ENCODE measurements at regions not wholly inside any gene's neighbourhood (a gene's known extent, or its start where the extent isn't known, plus 50 kb on each side); places are given as distances from the start of the nearest gene placed in this dataset.

DNA sequence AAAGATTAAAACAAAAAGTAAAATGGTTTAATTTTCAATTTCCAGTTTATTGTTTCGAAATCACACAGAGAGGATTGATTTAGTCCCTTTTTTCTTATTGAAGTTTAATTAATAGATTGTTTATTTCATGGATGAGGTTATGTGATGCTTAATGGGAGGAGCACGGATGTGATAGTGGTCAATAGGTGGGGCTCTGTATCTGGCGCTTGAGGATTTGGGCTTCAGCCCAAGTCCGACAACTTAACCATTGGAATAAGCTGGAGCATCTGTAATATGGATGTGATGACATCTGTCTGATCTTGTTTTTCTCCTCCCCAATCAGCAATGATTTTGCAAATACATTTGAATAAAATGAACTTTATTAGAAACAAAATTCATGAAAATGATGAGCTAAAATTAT is 169.2 kb downstream of the LYPLAL1 start:
- DNase-seq: no peak
- no peak overlapping the region for H3K4me3 ChIP-seq
- no peaks in the 10 kb centered on the region for H3K27me3 ChIP-seq
- H3K4me1 ChIP-seq (ENCODE audit: insufficient read depth): peaks cover under 1% of the 10 kb centered on the region
- H3K27ac ChIP-seq: no peak overlapping the region
- TF ChIP-seq, protein P1, sequence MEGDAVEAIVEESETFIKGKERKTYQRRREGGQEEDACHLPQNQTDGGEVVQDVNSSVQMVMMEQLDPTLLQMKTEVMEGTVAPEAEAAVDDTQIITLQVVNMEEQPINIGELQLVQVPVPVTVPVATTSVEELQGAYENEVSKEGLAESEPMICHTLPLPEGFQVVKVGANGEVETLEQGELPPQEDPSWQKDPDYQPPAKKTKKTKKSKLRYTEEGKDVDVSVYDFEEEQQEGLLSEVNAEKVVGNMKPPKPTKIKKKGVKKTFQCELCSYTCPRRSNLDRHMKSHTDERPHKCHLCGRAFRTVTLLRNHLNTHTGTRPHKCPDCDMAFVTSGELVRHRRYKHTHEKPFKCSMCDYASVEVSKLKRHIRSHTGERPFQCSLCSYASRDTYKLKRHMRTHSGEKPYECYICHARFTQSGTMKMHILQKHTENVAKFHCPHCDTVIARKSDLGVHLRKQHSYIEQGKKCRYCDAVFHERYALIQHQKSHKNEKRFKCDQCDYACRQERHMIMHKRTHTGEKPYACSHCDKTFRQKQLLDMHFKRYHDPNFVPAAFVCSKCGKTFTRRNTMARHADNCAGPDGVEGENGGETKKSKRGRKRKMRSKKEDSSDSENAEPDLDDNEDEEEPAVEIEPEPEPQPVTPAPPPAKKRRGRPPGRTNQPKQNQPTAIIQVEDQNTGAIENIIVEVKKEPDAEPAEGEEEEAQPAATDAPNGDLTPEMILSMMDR (IDR thresholded peaks at IDR 0.05): no peak
- no peak for TF ChIP-seq EP300 (IDR thresholded peaks at IDR 0.05)
- no peak for TF ChIP-seq POLR2A (IDR thresholded peaks at IDR 0.05)
- intact Hi-C loops (cut with DNase I): no loop called here
- 93 to 96% (median 93%) methylated on average over 4 of the region's 4 CpGs for WGBS, 3 donors
- H3K9me3 ChIP-seq: no peaks in the 10 kb centered on the region
- no peaks in the 10 kb centered on the region for H3K36me3 ChIP-seq

- intact Hi-C loops (cut with DNase I): no loop called here
- TF ChIP-seq EP300 (IDR thresholded peaks at IDR 0.05) (no peak), POLR2A (IDR thresholded peaks at IDR 0.05) (no peak)
- TF ChIP-seq, protein P1 (IDR thresholded peaks at IDR 0.05): no peak
- DNase-seq: no peak
- H3K36me3 ChIP-seq: no peaks in the 10 kb centered on the region
- H3K27ac ChIP-seq: no peak overlapping the region
- no peaks in the 10 kb centered on the region for H3K4me1 ChIP-seq (ENCODE audit: insufficient read depth)
- no peak overlapping the region for H3K4me3 ChIP-seq
- no peaks in the 10 kb centered on the region for H3K9me3 ChIP-seq
- H3K27me3 ChIP-seq: no peaks in the 10 kb centered on the region
- 80 to 85% (median 84%) methylated on average over 1 of the region's 1 CpG for WGBS, 3 donors
Observed at GRCh38 chr1:219340796-219341195, 167.1 kb downstream of the LYPLAL1 start.

GRCh38 chr1:219339466-219339865 is 165.8 kb downstream of the LYPLAL1 start:
- 9 to 23% (median 11%) methylated on average over 1 of the region's 1 CpG for WGBS, 3 donors
- no peaks in the 10 kb centered on the region for H3K9me3 ChIP-seq
- H3K4me3 ChIP-seq: no peak overlapping the region
- H3K27me3 ChIP-seq: no peaks in the 10 kb centered on the region
- intact Hi-C loops (cut with DNase I): no loop called here
- no peak overlapping the region for H3K27ac ChIP-seq
- no peaks in the 10 kb centered on the region for H3K4me1 ChIP-seq (ENCODE audit: insufficient read depth)
- H3K36me3 ChIP-seq: no peaks in the 10 kb centered on the region
- no peak for DNase-seq
- TF ChIP-seq EP300 (IDR thresholded peaks at IDR 0.05) (no peak), POLR2A (IDR thresholded peaks at IDR 0.05) (no peak)
- TF ChIP-seq, protein P1 (IDR thresholded peaks at IDR 0.05): no peak

DNA sequence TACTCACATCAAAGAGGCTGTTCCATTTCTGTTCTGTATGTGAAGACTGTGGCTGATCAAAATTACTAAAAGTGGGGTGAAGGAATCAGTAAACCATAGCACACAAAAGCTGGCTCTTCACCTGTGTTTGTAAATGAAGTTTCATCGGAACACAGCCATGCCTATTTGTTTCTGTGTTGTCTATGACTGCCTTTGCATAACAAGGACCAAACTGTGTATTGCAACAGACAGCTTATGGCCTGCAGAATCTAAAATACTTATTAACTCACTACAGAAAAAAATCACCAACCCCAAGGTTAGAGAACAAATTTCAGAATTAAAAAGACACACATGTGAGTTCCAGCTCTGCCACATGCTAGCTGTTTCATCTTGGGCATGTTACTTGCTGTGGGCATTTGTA is 163.9 kb downstream of the LYPLAL1 start:
- intact Hi-C loops (cut with DNase I): no loop called here
- WGBS, 3 donors: 97 to 100% (median 98%) methylated on average over 1 of the region's 1 CpG
- Histone ChIP-seq H3K9me3 (no peaks in the 10 kb centered on the region), H3K4me3 (no peak overlapping the region), H3K36me3 (no peaks in the 10 kb centered on the region), H3K27me3 (no peaks in the 10 kb centered on the region), H3K27ac (no peak overlapping the region), H3K4me1 (ENCODE audit: insufficient read depth) (no peaks in the 10 kb centered on the region)
- DNase-seq: no peak
- no peak for TF ChIP-seq POLR2A (IDR thresholded peaks at IDR 0.05)
- no peak for TF ChIP-seq EP300 (IDR thresholded peaks at IDR 0.05)
- TF ChIP-seq, protein P1 (IDR thresholded peaks at IDR 0.05): no peak

DNA sequence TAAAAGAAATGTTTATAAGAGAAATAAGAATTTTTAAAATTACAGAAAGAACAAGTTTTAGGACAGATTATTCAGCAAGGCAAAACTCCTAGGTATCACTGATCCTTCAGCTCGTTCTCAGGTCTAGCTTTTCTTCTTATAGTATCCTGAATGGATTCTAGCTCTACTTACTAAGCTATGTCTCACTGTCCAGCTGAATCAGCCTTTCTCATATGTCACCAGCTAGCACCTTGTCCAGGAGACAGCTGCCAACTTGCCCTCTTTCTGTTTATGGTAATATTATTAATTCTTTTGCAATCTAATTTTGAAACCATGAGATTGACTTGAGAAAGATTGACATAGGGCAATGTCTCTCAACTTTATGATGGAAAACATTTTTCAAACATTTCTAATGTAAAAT is 159.9 kb downstream of the LYPLAL1 start:
- Histone ChIP-seq H3K9me3 (no peaks in the 10 kb centered on the region), H3K27me3 (no peaks in the 10 kb centered on the region), H3K4me1 (ENCODE audit: insufficient read depth) (no peaks in the 10 kb centered on the region), H3K36me3 (no peaks in the 10 kb centered on the region), H3K27ac (no peak overlapping the region), H3K4me3 (no peak overlapping the region)
- no peak for DNase-seq
- 94 to 96% (median 96%) methylated on average over 1 of the region's 1 CpG for WGBS, 3 donors
- TF ChIP-seq POLR2A (IDR thresholded peaks at IDR 0.05) (no peak), EP300 (IDR thresholded peaks at IDR 0.05) (no peak)
- TF ChIP-seq, protein P1 (IDR thresholded peaks at IDR 0.05): no peak
- intact Hi-C loops (cut with DNase I): no loop called here
